ENCODE measurements at regions not wholly inside any gene's neighbourhood (a gene's known extent, or its start where the extent isn't known, plus 50 kb on each side); places are given as distances from the start of the nearest gene placed in this dataset.

DNA sequence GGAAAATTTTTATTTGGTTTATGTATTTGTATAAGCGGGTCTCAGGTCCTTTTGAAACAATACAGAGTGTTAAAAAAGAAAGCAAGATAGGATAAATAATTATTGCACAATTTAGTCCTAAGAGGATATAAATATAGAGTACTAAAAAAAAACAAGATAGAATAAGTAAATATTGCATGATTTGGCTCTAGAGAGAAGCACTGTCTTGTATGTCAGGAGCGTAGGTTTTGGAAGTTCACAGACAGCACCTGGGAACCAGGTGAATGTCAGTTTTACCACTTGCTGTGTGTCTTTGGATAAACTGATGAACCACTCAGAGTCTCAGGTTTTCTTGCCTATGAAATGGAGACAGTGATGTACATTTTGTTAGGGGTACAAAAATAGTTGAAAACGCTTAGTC, 266.2 kb upstream of the ADAMTSL1 start (continued):
- TF ChIP-seq EP300 (IDR thresholded peaks at IDR 0.05; ENCODE audit: borderline replicate concordance in 1 of 2, control insufficient read depth in 1 of 2, low read depth in 2 of 2, low read length in 2 of 2) (no peak), NBN (IDR thresholded peaks at IDR 0.05) (no peak)

DNA sequence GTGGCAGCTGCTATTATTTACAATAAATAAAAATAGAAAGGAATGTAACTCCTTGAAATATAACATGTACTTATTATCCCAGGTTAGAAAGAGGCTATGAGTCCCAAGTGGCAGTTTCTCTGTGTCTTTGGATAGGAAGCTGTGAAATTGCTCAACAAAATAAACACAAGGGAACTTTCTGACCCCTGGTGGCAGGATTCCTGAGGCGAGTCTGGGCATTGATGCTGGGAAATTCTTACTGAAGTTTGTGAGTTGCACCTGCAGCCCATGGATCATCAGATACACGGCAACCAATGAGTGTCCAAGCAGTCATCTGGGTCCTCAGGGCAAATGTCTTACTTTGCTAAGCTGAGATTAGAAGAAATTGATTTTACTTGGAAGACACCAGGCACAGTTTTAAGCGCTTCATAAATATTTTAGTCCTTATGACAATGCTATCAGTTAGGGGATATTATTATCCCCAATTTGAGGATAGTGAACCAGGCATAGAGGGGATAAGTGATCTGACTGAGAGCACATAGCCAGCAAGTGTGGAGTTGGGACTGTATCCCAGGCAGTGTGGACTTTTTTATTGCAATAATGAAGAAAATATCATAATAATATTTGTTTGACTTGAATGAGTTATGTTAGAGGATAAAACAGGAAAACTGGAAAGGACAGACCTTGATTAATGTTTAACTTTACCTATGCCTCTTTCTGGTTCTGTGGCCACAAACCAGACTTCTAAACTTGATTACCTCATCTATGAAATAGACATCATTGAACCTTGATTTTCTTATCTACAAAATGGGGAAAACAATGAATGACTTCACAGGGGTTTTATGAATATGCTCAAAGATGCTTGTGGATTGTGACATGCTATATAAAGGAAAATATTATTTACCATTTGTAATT, 265.5 kb upstream of the ADAMTSL1 start:
- BruUV-seq (replicated peaks) = no TSS peak
- ChIA-PET RAD21 (ENCODE audit: unreplicated experiment) (interaction anchor here (1.0 to 1.8 kb wide), 2 partner anchors 400 to 408 kb away, joined by 3 to 4 read pairs; no protein-coding TSS in a partner anchor), SMC1A (ENCODE audit: uncharacterized antibody, unreplicated experiment) (interaction anchor here (1.0 to 2.2 kb wide), 2 partner anchors 396 to 397 kb away, joined by 3 to 10 read pairs; no protein-coding TSS in a partner anchor), CTCF (interaction anchor here (1.0 to 7.5 kb wide), 5 partner anchors 9 to 675 kb away, joined by 3 to 153 read pairs (median 3); no protein-coding TSS in a partner anchor), POLR2A (no interaction called here)
- no peak overlapping the region for H2AFZ ChIP-seq (ENCODE audit: control insufficient read depth, low read depth, low read length)
- H3K9ac ChIP-seq (ENCODE audit: control insufficient read depth, insufficient read depth, low read length) = no peak overlapping the region
- H3K9me3 ChIP-seq (replicated peaks; ENCODE audit: control insufficient read depth, insufficient read depth, low read length) = no peaks in the 10 kb centered on the region
- H3K36me3 ChIP-seq (ENCODE audit: control insufficient read depth in 2 of 2, insufficient read depth in 2 of 2, low read length in 1 of 2) = no peaks in the 10 kb centered on the region
- ATAC-seq = no peak
- no peak for FAIRE-seq
- DNase-seq (ENCODE audit: low read depth, low spot score) = no peak
- H4K20me1 ChIP-seq (ENCODE audit: control insufficient read depth, insufficient read depth) = no peaks in the 10 kb centered on the region
- in situ Hi-C loops (cut with MboI) = loop anchor here (5.0 to 10.0 kb wide), 2 partner anchors 396 to 674 kb away; no protein-coding TSS in a partner anchor
- WGBS (ENCODE audit: insufficient coverage, insufficient replicate concordance, low lambda C conversion rate, missing lambda C conversion rate) = 11% methylated on average over 3 of the region's 3 CpGs
- TF ChIP-seq, protein P1, sequence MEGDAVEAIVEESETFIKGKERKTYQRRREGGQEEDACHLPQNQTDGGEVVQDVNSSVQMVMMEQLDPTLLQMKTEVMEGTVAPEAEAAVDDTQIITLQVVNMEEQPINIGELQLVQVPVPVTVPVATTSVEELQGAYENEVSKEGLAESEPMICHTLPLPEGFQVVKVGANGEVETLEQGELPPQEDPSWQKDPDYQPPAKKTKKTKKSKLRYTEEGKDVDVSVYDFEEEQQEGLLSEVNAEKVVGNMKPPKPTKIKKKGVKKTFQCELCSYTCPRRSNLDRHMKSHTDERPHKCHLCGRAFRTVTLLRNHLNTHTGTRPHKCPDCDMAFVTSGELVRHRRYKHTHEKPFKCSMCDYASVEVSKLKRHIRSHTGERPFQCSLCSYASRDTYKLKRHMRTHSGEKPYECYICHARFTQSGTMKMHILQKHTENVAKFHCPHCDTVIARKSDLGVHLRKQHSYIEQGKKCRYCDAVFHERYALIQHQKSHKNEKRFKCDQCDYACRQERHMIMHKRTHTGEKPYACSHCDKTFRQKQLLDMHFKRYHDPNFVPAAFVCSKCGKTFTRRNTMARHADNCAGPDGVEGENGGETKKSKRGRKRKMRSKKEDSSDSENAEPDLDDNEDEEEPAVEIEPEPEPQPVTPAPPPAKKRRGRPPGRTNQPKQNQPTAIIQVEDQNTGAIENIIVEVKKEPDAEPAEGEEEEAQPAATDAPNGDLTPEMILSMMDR (IDR thresholded peaks at IDR 0.05 in 2 of 3, conservative IDR thresholded peaks at IDR 0.05 in 1 of 3; ENCODE audit: control insufficient read depth in 2 of 3, extremely low read depth in 1 of 3, insufficient read depth in 1 of 3, low read depth in 3 of 3, low read length in 3 of 3) = peak; percentile 12 to 42 (median 36); a peak in 3 of 6 replicates
- TF ChIP-seq SMC3 (IDR thresholded peaks at IDR 0.05; ENCODE audit: borderline replicate concordance, low read length) (peak; percentile 40), RAD21 (IDR thresholded peaks at IDR 0.05; ENCODE audit: insufficient read depth, low read depth, low read length) (peak; percentile 31; the same call in 1 of the 2 replicates)
- TF ChIP-seq, protein P2, sequence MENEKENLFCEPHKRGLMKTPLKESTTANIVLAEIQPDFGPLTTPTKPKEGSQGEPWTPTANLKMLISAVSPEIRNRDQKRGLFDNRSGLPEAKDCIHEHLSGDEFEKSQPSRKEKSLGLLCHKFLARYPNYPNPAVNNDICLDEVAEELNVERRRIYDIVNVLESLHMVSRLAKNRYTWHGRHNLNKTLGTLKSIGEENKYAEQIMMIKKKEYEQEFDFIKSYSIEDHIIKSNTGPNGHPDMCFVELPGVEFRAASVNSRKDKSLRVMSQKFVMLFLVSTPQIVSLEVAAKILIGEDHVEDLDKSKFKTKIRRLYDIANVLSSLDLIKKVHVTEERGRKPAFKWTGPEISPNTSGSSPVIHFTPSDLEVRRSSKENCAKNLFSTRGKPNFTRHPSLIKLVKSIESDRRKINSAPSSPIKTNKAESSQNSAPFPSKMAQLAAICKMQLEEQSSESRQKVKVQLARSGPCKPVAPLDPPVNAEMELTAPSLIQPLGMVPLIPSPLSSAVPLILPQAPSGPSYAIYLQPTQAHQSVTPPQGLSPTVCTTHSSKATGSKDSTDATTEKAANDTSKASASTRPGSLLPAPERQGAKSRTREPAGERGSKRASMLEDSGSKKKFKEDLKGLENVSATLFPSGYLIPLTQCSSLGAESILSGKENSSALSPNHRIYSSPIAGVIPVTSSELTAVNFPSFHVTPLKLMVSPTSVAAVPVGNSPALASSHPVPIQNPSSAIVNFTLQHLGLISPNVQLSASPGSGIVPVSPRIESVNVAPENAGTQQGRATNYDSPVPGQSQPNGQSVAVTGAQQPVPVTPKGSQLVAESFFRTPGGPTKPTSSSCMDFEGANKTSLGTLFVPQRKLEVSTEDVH (IDR thresholded peaks at IDR 0.05; ENCODE audit: low read depth, partially characterized antibody) = no peak
- TF ChIP-seq, protein P3, sequence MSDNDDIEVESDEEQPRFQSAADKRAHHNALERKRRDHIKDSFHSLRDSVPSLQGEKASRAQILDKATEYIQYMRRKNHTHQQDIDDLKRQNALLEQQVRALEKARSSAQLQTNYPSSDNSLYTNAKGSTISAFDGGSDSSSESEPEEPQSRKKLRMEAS (IDR thresholded peaks at IDR 0.05; ENCODE audit: low read depth, low read length) = no peak
- H3K4me1 ChIP-seq (ENCODE audit: control insufficient read depth, insufficient read depth, low read length) = no peaks in the 10 kb centered on the region
- H3K27me3 ChIP-seq (replicated peaks in 1 of 2; ENCODE audit: control insufficient read depth in 2 of 2, insufficient read depth in 2 of 2, low read length in 1 of 2) = no peaks in the 10 kb centered on the region
- H3K27ac ChIP-seq (ENCODE audit: control insufficient read depth, insufficient read depth) = no peak overlapping the region
- no peak overlapping the region for H3K4me3 ChIP-seq
- no peak overlapping the region for H3K4me2 ChIP-seq (ENCODE audit: control insufficient read depth, insufficient read depth)
- intact Hi-C loops (cut with micrococcal nuclease; ENCODE audit: unreplicated experiment) = no loop called here
- no peaks in the 10 kb centered on the region for H3K79me2 ChIP-seq (ENCODE audit: control insufficient read depth, insufficient read depth, low read length)
